MM.1S (cell line): ENCODE measurements at regions not wholly inside any gene's neighbourhood (a gene's known extent, or its start where the extent isn't known, plus 50 kb on each side); places are given as distances from the start of the nearest gene placed in this dataset.

ENCODE experiments used
- DNase-seq: peaks from one replicate; pipeline ENCODE4 v3.0.0-alpha.2; 2015
- H2AFZ ChIP-seq: fragments of 300-600 bp; sonication (generic); 2 replicates; pipeline ENCODE4 v1.6.0; 2016; ENCODE audit warnings: antibody characterized with exemption, low read length
- H3F3A ChIP-seq: fragments of 300-600 bp; sonication (generic); 2 replicates; pipeline ENCODE4 v1.6.1; 2016; ENCODE audit warnings: mild to moderate bottlenecking, antibody characterized with exemption, low read length, moderate library complexity, mixed read lengths; ENCODE audit not compliant: insufficient read depth
- H3K27ac ChIP-seq: fragments of 300-600 bp; sonication (generic); 2 replicates; pipeline ENCODE4 v1.5.1; 2016; ENCODE audit warnings: mild to moderate bottlenecking, low read length
- H3K27me3 ChIP-seq: fragments of 300-600 bp; sonication (generic); replicated peaks from 2 replicates; pipeline ENCODE4 v1.6.0; 2016; ENCODE audit warnings: low read length; ENCODE audit not compliant: insufficient read depth
- H3K36me3 ChIP-seq: fragments of 300-600 bp; sonication (generic); replicated peaks from 2 replicates; pipeline ENCODE4 v1.6.1; 2016; ENCODE audit warnings: mild to moderate bottlenecking, low read length, mixed read lengths; ENCODE audit not compliant: insufficient read depth
- H3K4me1 ChIP-seq: fragments of 300-600 bp; sonication (generic); 2 replicates; pipeline ENCODE4 v1.6.1; 2016; ENCODE audit warnings: low read length, mixed read lengths
- H3K4me2 ChIP-seq: fragments of 300-600 bp; sonication (generic); 2 replicates; pipeline ENCODE4 v1.6.0; 2016; ENCODE audit warnings: low read depth, low read length
- H3K4me3 ChIP-seq: fragments of 300-600 bp; sonication (generic); 2 replicates; pipeline ENCODE4 v1.5.1; 2016; ENCODE audit warnings: low read length, mixed read lengths
- H3K79me2 ChIP-seq: fragments of 300-600 bp; sonication (generic); 2 replicates; pipeline ENCODE4 v1.6.1; 2016; ENCODE audit warnings: mixed run types, low read length, mixed read lengths
- H3K9ac ChIP-seq: fragments of 300-600 bp; sonication (generic); 2 replicates; pipeline ENCODE4 v1.6.1; 2016; ENCODE audit warnings: low read length, mixed read lengths
- H3K9me2 ChIP-seq: fragments of 300-600 bp; sonication (generic); replicated peaks from 2 replicates; pipeline ENCODE4 v1.6.1; 2016; ENCODE audit warnings: mild to moderate bottlenecking, low read length, mixed read lengths; ENCODE audit not compliant: insufficient read depth
- H3K9me3 ChIP-seq: fragments of 300-600 bp; sonication (generic); replicated peaks from 2 replicates; pipeline ENCODE4 v1.6.1; 2016; ENCODE audit warnings: mild to moderate bottlenecking, low read length, mixed read lengths; ENCODE audit not compliant: insufficient read depth
- H4K20me1 ChIP-seq: fragments of 300-600 bp; sonication (generic); 2 replicates; pipeline ENCODE4 v1.6.1; 2016; ENCODE audit warnings: mild to moderate bottlenecking, low read length, moderate library complexity, mixed read lengths; ENCODE audit not compliant: insufficient read depth
- CTCF ChIP-seq: fragments of 300-600 bp; sonication (generic); IDR thresholded peaks from 2 replicates; pipeline ENCODE4 v1.5.1; 2016; ENCODE audit warnings: antibody characterized with exemption, low read length, mixed read lengths
- EZH2 ChIP-seq: fragments of 300-600 bp; sonication (generic); optimal IDR thresholded peaks from 2 replicates; pipeline ENCODE3; 2017; ENCODE audit warnings: low read depth, mild to moderate bottlenecking, antibody characterized with exemption, low read length, mixed read lengths
- EZH2phosphoT487 ChIP-seq: fragments of 300-600 bp; sonication (generic); IDR thresholded peaks from 2 replicates; pipeline ENCODE4 v1.6.1; 2018; ENCODE audit warnings: antibody characterized with exemption, low read length

GRCh38 chr6:63099772-63100459, 111.4 kb upstream of the FKBP1C start:
- Histone ChIP-seq H3K4me2 (no peak overlapping the region), H3F3A (no peaks in the 10 kb centered on the region), H3K9me2 (no peaks in the 10 kb centered on the region), H3K79me2 (no peaks in the 10 kb centered on the region), H4K20me1 (no peaks in the 10 kb centered on the region), H3K27ac (no peak overlapping the region), H3K36me3 (no peaks in the 10 kb centered on the region), H3K27me3 (no peaks in the 10 kb centered on the region), H3K4me1 (no peaks in the 10 kb centered on the region), H3K9ac (no peak overlapping the region), H2AFZ (no peak overlapping the region), H3K4me3 (no peak overlapping the region), H3K9me3 (no peaks in the 10 kb centered on the region)
- TF ChIP-seq EZH2phosphoT487 (no peak), EZH2 (no peak), CTCF (no peak)
- no peak for DNase-seq

GRCh38 chr6:63114610-63115211, 96.6 kb upstream of the FKBP1C start:
- H3K9ac ChIP-seq, result no peak overlapping the region
- no peak for TF ChIP-seq EZH2phosphoT487
- TF ChIP-seq EZH2, result no peak
- no peak for TF ChIP-seq CTCF
- no peaks in the 10 kb centered on the region for H3K9me2 ChIP-seq
- H3K4me2 ChIP-seq, result no peak overlapping the region
- H3F3A ChIP-seq, result no peaks in the 10 kb centered on the region
- H4K20me1 ChIP-seq, result no peaks in the 10 kb centered on the region
- H3K79me2 ChIP-seq, result no peaks in the 10 kb centered on the region
- no peaks in the 10 kb centered on the region for H3K36me3 ChIP-seq
- H3K4me1 ChIP-seq, result no peaks in the 10 kb centered on the region
- H3K27me3 ChIP-seq, result no peaks in the 10 kb centered on the region
- no peak overlapping the region for H2AFZ ChIP-seq
- no peaks in the 10 kb centered on the region for H3K9me3 ChIP-seq
- DNase-seq, result no peak
- no peak overlapping the region for H3K27ac ChIP-seq
- H3K4me3 ChIP-seq, result no peak overlapping the region

- no peak overlapping the region for H2AFZ ChIP-seq
- H3K9me2 ChIP-seq, result no peaks in the 10 kb centered on the region
- no peak for DNase-seq
- H3K4me1 ChIP-seq, result no peaks in the 10 kb centered on the region
- TF ChIP-seq CTCF (no peak), EZH2 (no peak), EZH2phosphoT487 (no peak)
- no peaks in the 10 kb centered on the region for H3K36me3 ChIP-seq
- no peaks in the 10 kb centered on the region for H3F3A ChIP-seq
- H3K4me3 ChIP-seq, result no peak overlapping the region
- H3K79me2 ChIP-seq, result no peaks in the 10 kb centered on the region
- no peak overlapping the region for H3K9ac ChIP-seq
- no peak overlapping the region for H3K27ac ChIP-seq
- H3K4me2 ChIP-seq, result no peak overlapping the region
- no peaks in the 10 kb centered on the region for H3K9me3 ChIP-seq
- no peaks in the 10 kb centered on the region for H4K20me1 ChIP-seq
- H3K27me3 ChIP-seq, result no peaks in the 10 kb centered on the region
These were observed 90.1 kb upstream of the FKBP1C start for GRCh38 chr6:63121166-63121565.
